Fibroblast of lung (primary cell): ENCODE measurements at regions not wholly inside any gene's neighbourhood (a gene's known extent, or its start where the extent isn't known, plus 50 kb on each side); places are given as distances from the start of the nearest gene placed in this dataset.

Experiments used
- DNase-seq, 2 donors: peaks; one replicate each; pipeline versions ENCODE4 v3.0.0 to v3.0.0-alpha.2; 2010; ENCODE audit warnings: low read depth in 2 of 2
- H2AFZ ChIP-seq: 2 replicates; pipeline ENCODE4 v1.5.1; 2012; ENCODE audit warnings: low read length, control low read depth, inconsistent platforms
- H3K27ac ChIP-seq: 2 replicates; pipeline ENCODE4 v1.5.1; 2011; ENCODE audit warnings: low read length, control low read depth; ENCODE audit not compliant: insufficient read depth
- H3K27me3 ChIP-seq: 2 replicates; pipeline ENCODE4 v1.5.1; 2011; ENCODE audit warnings: mild to moderate bottlenecking, low read length; ENCODE audit not compliant: control insufficient read depth, insufficient read depth
- H3K36me3 ChIP-seq: 2 replicates; pipeline ENCODE4 v1.5.1; 2011; ENCODE audit warnings: low read length; ENCODE audit not compliant: control insufficient read depth, insufficient read depth
- H3K4me1 ChIP-seq: 2 replicates; pipeline ENCODE4 v1.5.1; 2011; ENCODE audit warnings: low read length; ENCODE audit not compliant: control insufficient read depth, insufficient read depth; ENCODE audit errors: extremely low read depth
- H3K4me2 ChIP-seq: 2 replicates; pipeline ENCODE4 v1.5.1; 2011; ENCODE audit warnings: low read length, control low read depth; ENCODE audit not compliant: insufficient read depth; ENCODE audit errors: extremely low read depth
- H3K4me3 ChIP-seq, 4 experiments: fragments of 200-600 bp in 1 of 4; sonication (generic) in 1 of 4; replicated peaks in 1 of 4; 2 replicates each; pipeline ENCODE4 v1.5.1; 2011 to 2016; ENCODE audit warnings: low read length in 4 of 4, low read depth in 3 of 4, mild to moderate bottlenecking in 3 of 4, control low read depth in 2 of 4, inconsistent platforms in 1 of 4, mixed read lengths in 1 of 4; ENCODE audit not compliant: insufficient read depth in 1 of 4; ENCODE audit errors: control extremely low read depth in 1 of 4
- H3K79me2 ChIP-seq: 2 replicates; pipeline ENCODE4 v1.5.1; 2012; ENCODE audit warnings: mild to moderate bottlenecking, low read length, inconsistent platforms; ENCODE audit not compliant: control insufficient read depth, insufficient read depth
- H3K9ac ChIP-seq: 2 replicates; pipeline ENCODE4 v1.5.1; 2011; ENCODE audit warnings: mild to moderate bottlenecking, low read length, control low read depth; ENCODE audit not compliant: insufficient read depth
- H3K9me3 ChIP-seq: 2 replicates; pipeline ENCODE4 v1.5.1; 2012; ENCODE audit warnings: low read depth, low read length; ENCODE audit not compliant: control insufficient read depth, insufficient read depth
- H4K20me1 ChIP-seq: 2 replicates; pipeline ENCODE4 v1.5.1; 2011; ENCODE audit warnings: low read length; ENCODE audit not compliant: control insufficient read depth, insufficient read depth; ENCODE audit errors: extremely low read depth
- EZH2 ChIP-seq: IDR thresholded peaks from 2 replicates; pipeline ENCODE4 v1.5.1; 2012; ENCODE audit warnings: low read length, control low read depth, mild to moderate bottlenecking; ENCODE audit errors: missing control alignments
- TF ChIP-seq, protein P1 (sequence below), 2 donors: IDR thresholded peaks in 1 of 2; conservative IDR thresholded peaks in 1 of 2; 1 replicate in 1 of 2; 2 replicates in 1 of 2; pipeline ENCODE4 v1.5.1; 2011 to 2012; ENCODE audit warnings: low read length in 2 of 2, control low read depth in 1 of 2, inconsistent platforms in 1 of 2, low read depth in 1 of 2, mild to moderate bottlenecking in 1 of 2

GRCh38 chr2:34188464-34189303 lies 589.6 kb upstream of the FAM98A start:
- Histone ChIP-seq H3K79me2 (no peaks in the 10 kb centered on the region), H4K20me1 (no peaks in the 10 kb centered on the region), H3K27ac (no peak overlapping the region)

GRCh38 chr2:34179511-34179910 lies 580.4 kb upstream of the FAM98A start:
- H3K36me3 ChIP-seq = no peaks in the 10 kb centered on the region
- H3K9me3 ChIP-seq = no peaks in the 10 kb centered on the region
- H3K4me2 ChIP-seq = no peak overlapping the region
- DNase-seq = no peak
- no peak overlapping the region for H2AFZ ChIP-seq
- no peak overlapping the region for H3K27ac ChIP-seq
- no peaks in the 10 kb centered on the region for H4K20me1 ChIP-seq
- H3K9ac ChIP-seq = no peak overlapping the region
- no peaks in the 10 kb centered on the region for H3K4me1 ChIP-seq
- TF ChIP-seq, protein P1, sequence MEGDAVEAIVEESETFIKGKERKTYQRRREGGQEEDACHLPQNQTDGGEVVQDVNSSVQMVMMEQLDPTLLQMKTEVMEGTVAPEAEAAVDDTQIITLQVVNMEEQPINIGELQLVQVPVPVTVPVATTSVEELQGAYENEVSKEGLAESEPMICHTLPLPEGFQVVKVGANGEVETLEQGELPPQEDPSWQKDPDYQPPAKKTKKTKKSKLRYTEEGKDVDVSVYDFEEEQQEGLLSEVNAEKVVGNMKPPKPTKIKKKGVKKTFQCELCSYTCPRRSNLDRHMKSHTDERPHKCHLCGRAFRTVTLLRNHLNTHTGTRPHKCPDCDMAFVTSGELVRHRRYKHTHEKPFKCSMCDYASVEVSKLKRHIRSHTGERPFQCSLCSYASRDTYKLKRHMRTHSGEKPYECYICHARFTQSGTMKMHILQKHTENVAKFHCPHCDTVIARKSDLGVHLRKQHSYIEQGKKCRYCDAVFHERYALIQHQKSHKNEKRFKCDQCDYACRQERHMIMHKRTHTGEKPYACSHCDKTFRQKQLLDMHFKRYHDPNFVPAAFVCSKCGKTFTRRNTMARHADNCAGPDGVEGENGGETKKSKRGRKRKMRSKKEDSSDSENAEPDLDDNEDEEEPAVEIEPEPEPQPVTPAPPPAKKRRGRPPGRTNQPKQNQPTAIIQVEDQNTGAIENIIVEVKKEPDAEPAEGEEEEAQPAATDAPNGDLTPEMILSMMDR (conservative IDR thresholded peaks at IDR 0.05 in 1 of 2, IDR thresholded peaks at IDR 0.05 in 1 of 2; ENCODE audit: low read depth in 1 of 2, low read length in 2 of 2) = no peak
- TF ChIP-seq EZH2 = no peak
- no peaks in the 10 kb centered on the region for H3K79me2 ChIP-seq
- no peak overlapping the region for H3K4me3 ChIP-seq
- no peaks in the 10 kb centered on the region for H3K27me3 ChIP-seq

More at GRCh38 chr2:34188464-34189303, 589.6 kb upstream of the FAM98A start:
- Histone ChIP-seq H3K9me3 (no peaks in the 10 kb centered on the region), H3K9ac (no peak overlapping the region), H3K4me2 (no peak overlapping the region), H3K27me3 (no peaks in the 10 kb centered on the region), H3K4me3 (no peak overlapping the region), H3K4me1 (no peaks in the 10 kb centered on the region), H3K36me3 (no peaks in the 10 kb centered on the region), H2AFZ (no peak overlapping the region)
- TF ChIP-seq EZH2 = no peak
- TF ChIP-seq, protein P1 (conservative IDR thresholded peaks at IDR 0.05 in 1 of 2, IDR thresholded peaks at IDR 0.05 in 1 of 2; ENCODE audit: low read depth in 1 of 2, low read length in 2 of 2) = no peak
- no peak for DNase-seq

DNA sequence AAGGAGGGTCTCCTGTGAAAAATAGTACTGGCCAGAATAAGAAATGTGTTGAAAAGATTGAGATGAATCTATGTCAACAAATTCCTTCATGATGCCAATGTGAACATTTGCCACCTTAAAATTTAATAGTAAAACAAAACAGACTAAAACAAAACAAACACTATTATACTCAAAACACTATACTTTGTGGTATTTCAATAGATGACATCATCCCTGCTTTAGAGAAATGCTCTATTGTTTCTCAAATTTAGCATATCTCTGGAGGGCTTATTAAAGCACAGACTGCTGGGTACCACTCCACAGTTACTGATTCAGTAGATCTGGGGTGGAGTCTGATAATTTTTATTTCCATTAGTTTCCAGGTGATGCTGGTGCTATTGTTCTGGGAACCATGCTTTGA lies 579.4 kb upstream of the FAM98A start:
- Histone ChIP-seq H3K27me3 (no peaks in the 10 kb centered on the region), H3K27ac (no peak overlapping the region), H2AFZ (no peak overlapping the region), H3K9me3 (no peaks in the 10 kb centered on the region), H3K79me2 (no peaks in the 10 kb centered on the region), H3K4me2 (no peak overlapping the region), H3K9ac (no peak overlapping the region), H3K36me3 (no peaks in the 10 kb centered on the region), H4K20me1 (no peaks in the 10 kb centered on the region), H3K4me1 (no peaks in the 10 kb centered on the region), H3K4me3 (no peak overlapping the region)
- TF ChIP-seq, protein P1 (conservative IDR thresholded peaks at IDR 0.05 in 1 of 2, IDR thresholded peaks at IDR 0.05 in 1 of 2; ENCODE audit: low read depth in 1 of 2, low read length in 2 of 2) = no peak
- TF ChIP-seq EZH2 = no peak
- DNase-seq = no peak
